Panc1 (cell line): ENCODE measurements at regions not wholly inside any gene's neighbourhood (a gene's known extent, or its start where the extent isn't known, plus 50 kb on each side); places are given as distances from the start of the nearest gene placed in this dataset.

Experiments used
- POLR2AphosphoS5 ChIP-seq: IDR thresholded peaks from 2 replicates; pipeline ENCODE4 v1.6.1; 2012; ENCODE audit warnings: mild to moderate bottlenecking, low read depth, low read length, moderate library complexity
- SIN3A ChIP-seq: IDR thresholded peaks from 2 replicates; pipeline ENCODE4 v1.6.1; 2012; ENCODE audit warnings: low read depth, mild to moderate bottlenecking, low read length, moderate library complexity, borderline replicate concordance; ENCODE audit not compliant: insufficient read depth
- TF ChIP-seq, protein P1 (sequence below): fragments of 450-650 bp; IDR thresholded peaks from 2 replicates; pipeline ENCODE4 v1.5.1; 2017; ENCODE audit warnings: mild to moderate bottlenecking

DNA sequence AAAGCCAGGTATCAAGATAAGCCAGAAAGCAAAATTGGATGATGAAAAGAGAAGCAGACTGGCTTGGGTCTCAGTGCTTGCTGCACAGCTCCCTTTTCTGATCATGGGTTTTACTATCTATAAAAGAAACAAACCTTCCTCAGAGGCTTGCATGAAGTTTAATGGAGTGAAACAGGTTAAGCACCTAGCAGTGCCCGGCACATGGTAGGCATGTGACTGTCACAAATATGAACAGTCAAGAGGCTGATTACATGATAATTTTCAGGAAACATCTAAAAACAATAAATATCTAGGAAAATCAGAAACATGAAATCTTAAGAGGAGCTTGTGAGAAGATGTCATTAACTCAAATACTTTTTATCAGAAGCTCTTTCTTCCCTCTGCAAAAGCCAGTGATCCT lies 519.2 kb downstream of the EPHB1 start:
- TF ChIP-seq, protein P1, sequence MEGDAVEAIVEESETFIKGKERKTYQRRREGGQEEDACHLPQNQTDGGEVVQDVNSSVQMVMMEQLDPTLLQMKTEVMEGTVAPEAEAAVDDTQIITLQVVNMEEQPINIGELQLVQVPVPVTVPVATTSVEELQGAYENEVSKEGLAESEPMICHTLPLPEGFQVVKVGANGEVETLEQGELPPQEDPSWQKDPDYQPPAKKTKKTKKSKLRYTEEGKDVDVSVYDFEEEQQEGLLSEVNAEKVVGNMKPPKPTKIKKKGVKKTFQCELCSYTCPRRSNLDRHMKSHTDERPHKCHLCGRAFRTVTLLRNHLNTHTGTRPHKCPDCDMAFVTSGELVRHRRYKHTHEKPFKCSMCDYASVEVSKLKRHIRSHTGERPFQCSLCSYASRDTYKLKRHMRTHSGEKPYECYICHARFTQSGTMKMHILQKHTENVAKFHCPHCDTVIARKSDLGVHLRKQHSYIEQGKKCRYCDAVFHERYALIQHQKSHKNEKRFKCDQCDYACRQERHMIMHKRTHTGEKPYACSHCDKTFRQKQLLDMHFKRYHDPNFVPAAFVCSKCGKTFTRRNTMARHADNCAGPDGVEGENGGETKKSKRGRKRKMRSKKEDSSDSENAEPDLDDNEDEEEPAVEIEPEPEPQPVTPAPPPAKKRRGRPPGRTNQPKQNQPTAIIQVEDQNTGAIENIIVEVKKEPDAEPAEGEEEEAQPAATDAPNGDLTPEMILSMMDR = no peak
- no peak for TF ChIP-seq POLR2AphosphoS5
- no peak for TF ChIP-seq SIN3A
